ENCODE measurements at regions not wholly inside any gene's neighbourhood (a gene's known extent, or its start where the extent isn't known, plus 50 kb on each side); places are given as distances from the start of the nearest gene placed in this dataset.
A peak's percentile ranks its signal among the peaks of the same experiment; 100 is the strongest.

DNA sequence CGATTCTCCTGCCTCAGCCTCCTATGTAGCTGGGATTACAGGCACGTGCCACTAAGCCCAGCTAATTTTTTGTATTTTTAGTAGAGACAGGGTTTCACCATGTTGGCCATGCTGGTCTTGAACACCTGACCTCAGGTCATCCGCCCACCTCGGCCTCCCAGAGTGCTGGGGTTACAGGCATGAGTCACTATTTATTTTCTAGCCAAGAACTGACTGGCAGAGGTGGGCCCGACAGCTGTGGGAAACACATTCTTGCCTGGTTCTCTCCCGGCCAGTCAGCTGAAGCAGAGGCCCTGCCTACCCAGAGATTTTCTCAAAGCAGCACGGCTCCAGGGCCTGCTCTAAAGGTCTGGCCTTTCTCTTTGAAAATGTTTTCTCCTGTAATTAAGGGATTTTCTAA is 108.0 kb downstream of the KCTD15 start:
- peaks cover 2 to 5% of the 10 kb centered on the region in 2 experiments; a peak in 3 of 5 replicates for H3K9me3 Mint-ChIP-seq
- H4K91ac ChIP-seq (ENCODE audit: insufficient read length, low read depth, low read length) = no peak overlapping the region
- H3K23ac ChIP-seq (ENCODE audit: insufficient read length, low read depth, low read length) = no peak overlapping the region
- no peaks in the 10 kb centered on the region for H3K27me3 ChIP-seq (ENCODE audit: insufficient read depth, low read length)
- peak; percentile 65 for DNase-seq
- no peaks in the 10 kb centered on the region for H3K79me2 ChIP-seq (ENCODE audit: insufficient read depth, low read length)
- H4K20me1 ChIP-seq (ENCODE audit: control insufficient read depth, insufficient read depth, insufficient read length) = no peaks in the 10 kb centered on the region
- peaks cover 30 to 36% of the 10 kb centered on the region in 2 experiments for H3K4me1 Mint-ChIP-seq
- H4K5ac ChIP-seq (ENCODE audit: insufficient read length, low read depth, low read length) = no peak overlapping the region
- H3K9ac ChIP-seq (ENCODE audit: extremely low read depth, insufficient read length, low read length) = no peak overlapping the region
- H3K36me3 Mint-ChIP-seq (ENCODE audit: insufficient read depth in 1 of 3, low read depth in 3 of 3) = peaks cover 3 to 10% (median 4%) of the 10 kb centered on the region in 3 experiments; a peak in 4 of 7 replicates
- H2BK120ac ChIP-seq (ENCODE audit: low read depth, low read length, poor library complexity, severe bottlenecking) = no peak overlapping the region
- H3K9me3 ChIP-seq (ENCODE audit: control insufficient read depth, low read depth, low read length) = no peaks in the 10 kb centered on the region
- H3K27ac ChIP-seq (ENCODE audit: insufficient read length, low read depth, low read length) = peak overlapping the region; percentile 63
- H4K8ac ChIP-seq (replicated peaks; ENCODE audit: insufficient read length, low read depth, low read length) = no peak overlapping the region
- H2BK20ac ChIP-seq (ENCODE audit: low read depth, low read length, poor library complexity, severe bottlenecking) = no peak overlapping the region
- no peak overlapping the region for H3K4ac ChIP-seq (ENCODE audit: low read depth, low read length)
- H3K79me1 ChIP-seq (ENCODE audit: insufficient read depth, low read depth, low read length, poor library complexity, severe bottlenecking) = no peaks in the 10 kb centered on the region
- no peak overlapping the region for H3K56ac ChIP-seq (ENCODE audit: insufficient read length, low read depth, low read length)
- H2AFZ ChIP-seq (ENCODE audit: low read length) = no peak overlapping the region
- H3K14ac ChIP-seq (ENCODE audit: insufficient read depth, low read length) = no peak overlapping the region
- TF ChIP-seq, protein P1, sequence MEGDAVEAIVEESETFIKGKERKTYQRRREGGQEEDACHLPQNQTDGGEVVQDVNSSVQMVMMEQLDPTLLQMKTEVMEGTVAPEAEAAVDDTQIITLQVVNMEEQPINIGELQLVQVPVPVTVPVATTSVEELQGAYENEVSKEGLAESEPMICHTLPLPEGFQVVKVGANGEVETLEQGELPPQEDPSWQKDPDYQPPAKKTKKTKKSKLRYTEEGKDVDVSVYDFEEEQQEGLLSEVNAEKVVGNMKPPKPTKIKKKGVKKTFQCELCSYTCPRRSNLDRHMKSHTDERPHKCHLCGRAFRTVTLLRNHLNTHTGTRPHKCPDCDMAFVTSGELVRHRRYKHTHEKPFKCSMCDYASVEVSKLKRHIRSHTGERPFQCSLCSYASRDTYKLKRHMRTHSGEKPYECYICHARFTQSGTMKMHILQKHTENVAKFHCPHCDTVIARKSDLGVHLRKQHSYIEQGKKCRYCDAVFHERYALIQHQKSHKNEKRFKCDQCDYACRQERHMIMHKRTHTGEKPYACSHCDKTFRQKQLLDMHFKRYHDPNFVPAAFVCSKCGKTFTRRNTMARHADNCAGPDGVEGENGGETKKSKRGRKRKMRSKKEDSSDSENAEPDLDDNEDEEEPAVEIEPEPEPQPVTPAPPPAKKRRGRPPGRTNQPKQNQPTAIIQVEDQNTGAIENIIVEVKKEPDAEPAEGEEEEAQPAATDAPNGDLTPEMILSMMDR (conservative IDR thresholded peaks at IDR 0.05) = no peak
- H3K27ac Mint-ChIP-seq = peak overlapping the region in 2 of 3 experiments; percentile 20 to 96; a peak in 2 of 7 replicates
- H3K4me2 ChIP-seq (ENCODE audit: insufficient read depth, insufficient read length, low read length) = peak overlapping the region; percentile 53
- no peak overlapping the region for H2BK15ac ChIP-seq (ENCODE audit: low read depth, low read length)
- H3K4me1 ChIP-seq (ENCODE audit: insufficient read depth, low read length) = no peaks in the 10 kb centered on the region; the same call in 1 of the 2 replicates
- peaks cover 8% of the 10 kb centered on the region for H3K23me2 ChIP-seq (ENCODE audit: insufficient read length, low read depth, low read length, poor library complexity, severe bottlenecking)
- H3K27me3 Mint-ChIP-seq (ENCODE audit: low read depth) = peaks cover 5% of the 10 kb centered on the region; the same call in 1 of the 2 replicates
- H3T11ph ChIP-seq (ENCODE audit: low read length) = no peak overlapping the region
- H3K18ac ChIP-seq (ENCODE audit: insufficient read length, low read depth, low read length) = no peak overlapping the region
- peak overlapping the region; percentile 75 to 82 for H3K4me3 Mint-ChIP-seq
- no peak overlapping the region for H2BK12ac ChIP-seq (ENCODE audit: insufficient read length, low read depth, low read length)
- H2BK5ac ChIP-seq (ENCODE audit: insufficient read length, low read length) = no peak overlapping the region
- no peak overlapping the region for H2AK5ac ChIP-seq (ENCODE audit: insufficient read length, low read length)
- WGBS (ENCODE audit: extremely low coverage, insufficient read length, low lambda C conversion rate) = no CpG with 5 or more reads among the region's 7 CpGs

Measured in H9 (cell line).